Inflammatory macrophage (primary cell): ENCODE measurements at regions not wholly inside any gene's neighbourhood (a gene's known extent, or its start where the extent isn't known, plus 50 kb on each side); places are given as distances from the start of the nearest gene placed in this dataset.

ENCODE experiments used
- DNase-seq, 2 donors: peaks; one replicate each; pipeline ENCODE4 v3.0.0-alpha.2; 2020 to 2022

- DNase-seq: no peak
Measured at GRCh38 chr1:181391301-181391900, 91.9 kb upstream of the CACNA1E start.

GRCh38 chr1:181392133-181392532 lies 91.2 kb upstream of the CACNA1E start:
- DNase-seq: no peak

GRCh38 chr1:181392613-181393220 lies 90.6 kb upstream of the CACNA1E start:
- no peak for DNase-seq

GRCh38 chr1:181394766-181395165 lies 88.6 kb upstream of the CACNA1E start:
- DNase-seq: no peak

GRCh38 chr1:181396171-181396670 lies 87.1 kb upstream of the CACNA1E start:
- no peak for DNase-seq

GRCh38 chr1:181396811-181397210 lies 86.5 kb upstream of the CACNA1E start:
- DNase-seq: no peak

GRCh38 chr1:181397845-181398244 lies 85.5 kb upstream of the CACNA1E start:
- no peak for DNase-seq

GRCh38 chr1:181398544-181398943 lies 84.8 kb upstream of the CACNA1E start:
- no peak for DNase-seq

GRCh38 chr1:181405584-181405983 lies 77.7 kb upstream of the CACNA1E start:
- no peak for DNase-seq

- no peak for DNase-seq
Measured at GRCh38 chr1:181406989-181407388, 76.3 kb upstream of the CACNA1E start.

GRCh38 chr1:181409981-181410380 lies 73.3 kb upstream of the CACNA1E start:
- no peak for DNase-seq

GRCh38 chr1:181412746-181413145 lies 70.6 kb upstream of the CACNA1E start:
- no peak for DNase-seq

- DNase-seq: no peak
Measured at GRCh38 chr1:181413195-181413815, 70.0 kb upstream of the CACNA1E start.

GRCh38 chr1:181413836-181414235 lies 69.5 kb upstream of the CACNA1E start:
- no peak for DNase-seq

GRCh38 chr1:181416268-181416860 lies 67.0 kb upstream of the CACNA1E start:
- DNase-seq: no peak

GRCh38 chr1:181417915-181418314 lies 65.4 kb upstream of the CACNA1E start:
- no peak for DNase-seq

GRCh38 chr1:181423301-181423918 lies 59.9 kb upstream of the CACNA1E start:
- DNase-seq: peak in 1 of 2 donors; percentile 29

- DNase-seq: peak; percentile 78 to 83
Measured at GRCh38 chr1:181424786-181425403, 58.4 kb upstream of the CACNA1E start.

- no peak for DNase-seq
Measured at GRCh38 chr1:181425566-181425965, 57.8 kb upstream of the CACNA1E start.

GRCh38 chr1:181429462-181429861 lies 53.9 kb upstream of the CACNA1E start:
- DNase-seq: no peak

GRCh38 chr1:181430015-181430885 lies 53.1 kb upstream of the CACNA1E start:
- DNase-seq: no peak
